GM21529 (cell line): ENCODE measurements at regions not wholly inside any gene's neighbourhood (a gene's known extent, or its start where the extent isn't known, plus 50 kb on each side); places are given as distances from the start of the nearest gene placed in this dataset.
A peak's percentile ranks its signal among the peaks of the same experiment; 100 is the strongest.

Experiments used
- ATAC-seq: cut with Tn5 transposase; IDR thresholded peaks from one replicate; pipeline ENCODE4 v1.9.1; 2021; ENCODE audit not compliant: unreplicated experiment

GRCh38 chr2:59630789-59631188 is 922.7 kb downstream of the BCL11A start:
- ATAC-seq: no peak

GRCh38 chr2:59627599-59627998 is 925.9 kb downstream of the BCL11A start:
- no peak for ATAC-seq

- ATAC-seq: no peak
These were observed 930.7 kb downstream of the BCL11A start for GRCh38 chr2:59622599-59623308.

GRCh38 chr2:59604123-59604522 is 949.3 kb downstream of the BCL11A start:
- ATAC-seq: no peak

GRCh38 chr2:59594671-59595222 is 958.7 kb downstream of the BCL11A start:
- ATAC-seq: peak; percentile 63

- no peak for ATAC-seq
These were observed 962.7 kb downstream of the BCL11A start for GRCh38 chr2:59590798-59591197.

- ATAC-seq: no peak
These were observed 963.6 kb downstream of the BCL11A start for GRCh38 chr2:59589881-59590280.

GRCh38 chr2:59588286-59588685 is 965.2 kb downstream of the BCL11A start:
- no peak for ATAC-seq

GRCh38 chr2:59586176-59586575 is 967.3 kb downstream of the BCL11A start:
- ATAC-seq: no peak

GRCh38 chr2:59585655-59586054 is 967.8 kb downstream of the BCL11A start:
- no peak for ATAC-seq

GRCh38 chr2:59584958-59585357 is 968.5 kb downstream of the BCL11A start:
- ATAC-seq: no peak

GRCh38 chr2:59583173-59583765 is 970.2 kb downstream of the BCL11A start:
- ATAC-seq: no peak

GRCh38 chr2:59578349-59578748 is 975.1 kb downstream of the BCL11A start:
- no peak for ATAC-seq

- ATAC-seq: no peak
These were observed 978.3 kb downstream of the BCL11A start for GRCh38 chr2:59575191-59575590.

- no peak for ATAC-seq
These were observed 981.2 kb downstream of the BCL11A start for GRCh38 chr2:59572227-59572626.

GRCh38 chr2:59570818-59571217 is 982.6 kb downstream of the BCL11A start:
- no peak for ATAC-seq

- no peak for ATAC-seq
These were observed 984.3 kb downstream of the BCL11A start for GRCh38 chr2:59569124-59569523.

- no peak for ATAC-seq
These were observed 985.0 kb downstream of the BCL11A start for GRCh38 chr2:59568461-59568860.

- no peak for ATAC-seq
These were observed 986.3 kb downstream of the BCL11A start for GRCh38 chr2:59567151-59567550.

GRCh38 chr2:59566739-59567138 is 986.7 kb downstream of the BCL11A start:
- no peak for ATAC-seq

- no peak for ATAC-seq
These were observed 992.2 kb downstream of the BCL11A start for GRCh38 chr2:59561281-59561680.

- no peak for ATAC-seq
These were observed 992.7 kb downstream of the BCL11A start for GRCh38 chr2:59560769-59561168.

GRCh38 chr2:59540864-59541263 is 1012.6 kb downstream of the BCL11A start:
- no peak for ATAC-seq
